Stomach (tissue), 4 donors: ENCODE measurements at regions not wholly inside any gene's neighbourhood (a gene's known extent, or its start where the extent isn't known, plus 50 kb on each side); places are given as distances from the start of the nearest gene placed in this dataset.

Experiments used
- EP300 ChIP-seq: sonication (generic); formaldehyde crosslinking; IDR thresholded peaks from one replicate; pipeline ENCODE4 v1.6.1; 2017; ENCODE audit warnings: antibody characterized with exemption
- POLR2A ChIP-seq, 4 donors: fragments of 450-650 bp; IDR thresholded peaks; one replicate each; pipeline ENCODE4 v1.6.1; 2016; ENCODE audit warnings: antibody characterized with exemption in 4 of 4, control low read depth in 2 of 4, mild to moderate bottlenecking in 1 of 4, moderate library complexity in 1 of 4
- POLR2AphosphoS5 ChIP-seq, 3 donors: sonication (generic); formaldehyde crosslinking; IDR thresholded peaks; one replicate each; pipeline ENCODE4 v1.6.1; 2016; ENCODE audit warnings: antibody characterized with exemption in 3 of 3
- TF ChIP-seq, protein P1 (sequence below), 7 experiments: fragments of 450-650 bp in 4 of 7; fragments of 200-600 bp in 3 of 7; sonication (generic) in 3 of 7; IDR thresholded peaks; one replicate each; pipeline ENCODE4 v1.5.1; 2016 to 2019; ENCODE audit warnings: antibody characterized with exemption in 7 of 7, control low read depth in 2 of 7, mild to moderate bottlenecking in 1 of 7

DNA sequence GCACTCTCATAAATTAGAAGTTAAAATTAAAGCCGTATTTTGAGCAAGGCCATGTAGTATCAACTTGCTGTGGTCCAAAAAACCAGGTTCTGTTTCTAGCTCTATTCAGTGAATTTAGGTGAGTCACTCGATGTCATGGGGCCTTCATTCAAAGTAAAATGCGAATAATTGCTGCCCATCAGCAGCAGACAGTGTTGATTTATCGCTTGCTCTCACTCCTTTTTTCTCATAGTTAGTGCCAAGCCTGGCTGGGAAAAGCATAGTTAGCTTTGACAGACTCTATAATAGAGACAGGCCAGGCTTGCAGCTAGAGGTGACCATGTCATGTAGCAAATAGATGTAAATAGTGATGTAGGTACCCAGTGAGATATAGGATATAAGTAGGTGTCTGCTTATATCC lies 136.0 kb downstream of the EDN1 start:
- TF ChIP-seq, protein P1, sequence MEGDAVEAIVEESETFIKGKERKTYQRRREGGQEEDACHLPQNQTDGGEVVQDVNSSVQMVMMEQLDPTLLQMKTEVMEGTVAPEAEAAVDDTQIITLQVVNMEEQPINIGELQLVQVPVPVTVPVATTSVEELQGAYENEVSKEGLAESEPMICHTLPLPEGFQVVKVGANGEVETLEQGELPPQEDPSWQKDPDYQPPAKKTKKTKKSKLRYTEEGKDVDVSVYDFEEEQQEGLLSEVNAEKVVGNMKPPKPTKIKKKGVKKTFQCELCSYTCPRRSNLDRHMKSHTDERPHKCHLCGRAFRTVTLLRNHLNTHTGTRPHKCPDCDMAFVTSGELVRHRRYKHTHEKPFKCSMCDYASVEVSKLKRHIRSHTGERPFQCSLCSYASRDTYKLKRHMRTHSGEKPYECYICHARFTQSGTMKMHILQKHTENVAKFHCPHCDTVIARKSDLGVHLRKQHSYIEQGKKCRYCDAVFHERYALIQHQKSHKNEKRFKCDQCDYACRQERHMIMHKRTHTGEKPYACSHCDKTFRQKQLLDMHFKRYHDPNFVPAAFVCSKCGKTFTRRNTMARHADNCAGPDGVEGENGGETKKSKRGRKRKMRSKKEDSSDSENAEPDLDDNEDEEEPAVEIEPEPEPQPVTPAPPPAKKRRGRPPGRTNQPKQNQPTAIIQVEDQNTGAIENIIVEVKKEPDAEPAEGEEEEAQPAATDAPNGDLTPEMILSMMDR (IDR thresholded peaks at IDR 0.05) = no peak
- TF ChIP-seq POLR2AphosphoS5 (IDR thresholded peaks at IDR 0.05) = no peak
- TF ChIP-seq POLR2A (IDR thresholded peaks at IDR 0.05) = no peak
- TF ChIP-seq EP300 = no peak
